HG03378 (cell line): ENCODE measurements at regions not wholly inside any gene's neighbourhood (a gene's known extent, or its start where the extent isn't known, plus 50 kb on each side); places are given as distances from the start of the nearest gene placed in this dataset.
"Not testable (repeated sequence)": the region's sequence is repeated elsewhere in the genome, so short reads cannot be mapped to it uniquely, and the experiment has no call there.

Experiments used
- ATAC-seq: cut with Tn5 transposase; IDR thresholded peaks from one replicate; pipeline ENCODE4 v1.9.1; 2021; ENCODE audit warnings: mild to moderate bottlenecking, moderate library complexity; ENCODE audit not compliant: unreplicated experiment

GRCh38 chr2:175777337-175777736 lies 224.7 kb downstream of the LNPK start:
- not testable (repeated sequence) for ATAC-seq

- ATAC-seq, result no peak
Measured at GRCh38 chr2:175769200-175769599, 232.9 kb downstream of the LNPK start.

- ATAC-seq, result no peak
Measured at GRCh38 chr2:175766880-175767279, 235.2 kb downstream of the LNPK start.

- ATAC-seq, result no peak
Measured at GRCh38 chr2:175755656-175756386, 246.2 kb downstream of the LNPK start.

GRCh38 chr2:175755169-175755568 lies 246.9 kb downstream of the LNPK start:
- no peak for ATAC-seq

- no peak for ATAC-seq
Measured at GRCh38 chr2:175750195-175750594, 251.9 kb downstream of the LNPK start.

- ATAC-seq, result no peak
Measured at GRCh38 chr2:175745911-175746310, 256.2 kb downstream of the LNPK start.

- no peak for ATAC-seq
Measured at GRCh38 chr2:175744000-175744399, 258.1 kb downstream of the LNPK start.

GRCh38 chr2:175743011-175743410 lies 259.1 kb downstream of the LNPK start:
- no peak for ATAC-seq

- ATAC-seq, result no peak
Measured at GRCh38 chr2:175742367-175742766, 259.7 kb downstream of the LNPK start.

- no peak for ATAC-seq
Measured at GRCh38 chr2:175741164-175741563, 260.9 kb downstream of the LNPK start.

- no peak for ATAC-seq
Measured at GRCh38 chr2:175737722-175738361, 264.2 kb downstream of the LNPK start.

- ATAC-seq, result no peak
Measured at GRCh38 chr2:175734686-175735085, 267.4 kb downstream of the LNPK start.

GRCh38 chr2:175732531-175732930 lies 269.5 kb downstream of the LNPK start:
- no peak for ATAC-seq

GRCh38 chr2:175730050-175730449 lies 272.0 kb downstream of the LNPK start:
- ATAC-seq, result no peak

GRCh38 chr2:175729049-175729706 lies 272.9 kb downstream of the LNPK start:
- ATAC-seq, result no peak

GRCh38 chr2:175728032-175728431 lies 274.0 kb downstream of the LNPK start:
- ATAC-seq, result no peak

- ATAC-seq, result no peak
Measured at GRCh38 chr2:175726223-175726622, 275.8 kb downstream of the LNPK start.

GRCh38 chr2:175709248-175709647 lies 292.8 kb downstream of the LNPK start:
- no peak for ATAC-seq

- no peak for ATAC-seq
Measured at GRCh38 chr2:175707322-175707721, 294.7 kb downstream of the LNPK start.

GRCh38 chr2:175704568-175704967 lies 297.5 kb downstream of the LNPK start:
- ATAC-seq, result not testable (repeated sequence)

GRCh38 chr2:175698061-175698460 lies 304.0 kb downstream of the LNPK start:
- no peak for ATAC-seq
